ENCODE measurements at regions not wholly inside any gene's neighbourhood (a gene's known extent, or its start where the extent isn't known, plus 50 kb on each side); places are given as distances from the start of the nearest gene placed in this dataset.

GRCh38 chr4:42315231-42315630 lies 82.1 kb upstream of the SHISA3 start:
- H3K4me3 ChIP-seq (ENCODE audit: low read depth, low read length) = no peak overlapping the region
- no peak for DNase-seq (ENCODE audit: low read depth)
- TF ChIP-seq, protein P1, sequence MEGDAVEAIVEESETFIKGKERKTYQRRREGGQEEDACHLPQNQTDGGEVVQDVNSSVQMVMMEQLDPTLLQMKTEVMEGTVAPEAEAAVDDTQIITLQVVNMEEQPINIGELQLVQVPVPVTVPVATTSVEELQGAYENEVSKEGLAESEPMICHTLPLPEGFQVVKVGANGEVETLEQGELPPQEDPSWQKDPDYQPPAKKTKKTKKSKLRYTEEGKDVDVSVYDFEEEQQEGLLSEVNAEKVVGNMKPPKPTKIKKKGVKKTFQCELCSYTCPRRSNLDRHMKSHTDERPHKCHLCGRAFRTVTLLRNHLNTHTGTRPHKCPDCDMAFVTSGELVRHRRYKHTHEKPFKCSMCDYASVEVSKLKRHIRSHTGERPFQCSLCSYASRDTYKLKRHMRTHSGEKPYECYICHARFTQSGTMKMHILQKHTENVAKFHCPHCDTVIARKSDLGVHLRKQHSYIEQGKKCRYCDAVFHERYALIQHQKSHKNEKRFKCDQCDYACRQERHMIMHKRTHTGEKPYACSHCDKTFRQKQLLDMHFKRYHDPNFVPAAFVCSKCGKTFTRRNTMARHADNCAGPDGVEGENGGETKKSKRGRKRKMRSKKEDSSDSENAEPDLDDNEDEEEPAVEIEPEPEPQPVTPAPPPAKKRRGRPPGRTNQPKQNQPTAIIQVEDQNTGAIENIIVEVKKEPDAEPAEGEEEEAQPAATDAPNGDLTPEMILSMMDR (IDR thresholded peaks at IDR 0.05; ENCODE audit: insufficient read depth, low read depth, low read length, missing control alignments) = no peak

DNA sequence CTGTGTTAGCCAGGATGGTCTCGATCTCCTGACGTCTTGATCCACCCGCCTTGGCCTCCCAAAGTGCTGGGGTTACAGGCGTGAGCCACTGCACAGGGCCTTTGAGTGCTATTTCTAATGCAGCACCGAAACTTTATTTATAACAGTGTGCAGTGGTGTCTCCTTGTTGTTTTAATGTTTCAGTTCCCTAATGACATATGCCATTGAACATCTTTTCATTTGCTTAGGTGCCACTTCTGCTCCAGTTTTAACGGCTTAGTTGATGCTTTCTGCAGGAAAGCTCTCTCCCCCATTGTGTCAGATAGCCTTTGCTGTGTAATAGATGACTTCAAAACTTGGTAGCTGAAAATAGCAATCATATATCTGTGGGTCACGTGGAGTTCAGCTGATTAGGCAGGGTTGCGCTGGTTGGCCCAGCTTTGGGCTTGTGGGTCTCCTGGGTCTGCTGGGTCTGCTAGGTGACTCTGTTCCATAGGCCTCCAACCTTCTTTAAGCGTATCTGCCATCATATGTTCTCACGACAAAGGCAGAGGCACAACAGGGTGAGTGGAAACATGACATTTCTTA lies 76.4 kb upstream of the SHISA3 start:
- H3K4me3 ChIP-seq (ENCODE audit: low read depth, low read length) = no peak overlapping the region
- TF ChIP-seq, protein P1 (IDR thresholded peaks at IDR 0.05; ENCODE audit: insufficient read depth, low read depth, low read length, missing control alignments) = no peak
- DNase-seq (ENCODE audit: low read depth) = peak; percentile 66

DNA sequence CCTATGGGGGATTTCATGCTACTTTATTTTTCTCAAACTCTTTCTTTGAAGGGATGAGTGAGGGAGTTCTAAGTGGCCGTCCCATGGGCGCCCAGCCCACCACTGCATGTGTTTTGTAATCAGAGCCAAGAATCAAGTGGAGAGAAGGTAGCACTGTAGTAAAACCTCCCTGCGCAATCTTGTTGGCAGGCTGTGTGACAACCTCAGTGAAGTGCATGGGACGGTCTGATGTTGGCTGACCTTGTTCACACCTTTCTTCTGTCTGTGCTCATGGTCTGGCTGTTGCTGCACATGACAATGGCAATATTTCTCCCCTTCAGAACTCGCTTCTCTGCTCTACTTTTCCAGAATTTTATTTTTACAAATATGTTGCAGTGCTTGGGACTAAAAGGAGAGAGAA lies 71.2 kb upstream of the SHISA3 start:
- H3K4me3 ChIP-seq (ENCODE audit: low read depth, low read length) = no peak overlapping the region
- no peak for DNase-seq (ENCODE audit: low read depth)
- TF ChIP-seq, protein P1 (IDR thresholded peaks at IDR 0.05; ENCODE audit: insufficient read depth, low read depth, low read length, missing control alignments) = no peak

DNA sequence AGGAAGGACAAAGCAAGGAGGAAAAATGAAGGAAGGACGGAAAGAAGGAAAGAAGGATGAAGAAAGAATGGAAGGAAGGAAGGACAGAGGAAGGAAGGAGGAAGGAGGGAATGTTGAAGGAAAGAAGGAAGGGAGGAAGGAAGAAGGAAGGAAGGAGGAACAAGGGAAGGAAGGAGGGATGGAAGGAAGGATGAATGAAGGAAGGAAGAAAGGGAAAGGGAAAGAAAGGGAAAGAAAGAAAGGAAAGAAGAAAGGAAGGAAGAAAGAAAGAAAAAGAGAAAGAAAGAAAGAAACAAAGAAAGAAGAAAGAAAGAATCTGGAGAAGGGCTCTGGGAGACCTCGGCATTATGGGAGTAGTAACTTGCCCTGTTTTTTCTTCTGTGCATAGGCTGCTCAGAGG lies 70.8 kb upstream of the SHISA3 start:
- TF ChIP-seq, protein P1 (IDR thresholded peaks at IDR 0.05; ENCODE audit: insufficient read depth, low read depth, low read length, missing control alignments) = no peak
- DNase-seq (ENCODE audit: low read depth) = no peak
- H3K4me3 ChIP-seq (ENCODE audit: low read depth, low read length) = no peak overlapping the region

GRCh38 chr4:42327323-42327722 lies 70.0 kb upstream of the SHISA3 start:
- DNase-seq (ENCODE audit: low read depth) = no peak
- no peak overlapping the region for H3K4me3 ChIP-seq (ENCODE audit: low read depth, low read length)
- TF ChIP-seq, protein P1 (IDR thresholded peaks at IDR 0.05; ENCODE audit: insufficient read depth, low read depth, low read length, missing control alignments) = no peak

DNA sequence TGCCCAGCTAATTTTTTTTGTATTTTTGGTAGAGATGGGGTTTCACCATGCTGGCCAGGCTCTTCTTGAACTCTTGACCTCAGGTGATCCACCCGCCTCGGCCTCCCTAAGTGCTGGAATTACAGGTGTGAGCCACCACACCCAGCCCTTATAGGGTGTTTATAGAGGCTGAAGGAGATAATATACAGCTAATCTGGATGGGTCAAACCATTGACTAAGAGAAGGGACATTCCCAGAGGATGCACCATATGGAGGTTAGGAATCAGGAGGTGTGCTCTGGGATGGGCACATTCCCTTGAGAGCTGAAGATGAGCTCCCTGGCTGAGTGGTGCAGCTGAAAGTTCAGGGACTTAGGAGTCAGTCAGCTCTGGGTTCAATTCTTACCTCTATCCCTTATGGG lies 68.3 kb upstream of the SHISA3 start:
- H3K4me3 ChIP-seq (ENCODE audit: low read depth, low read length) = no peak overlapping the region
- DNase-seq (ENCODE audit: low read depth) = no peak
- TF ChIP-seq, protein P1 (IDR thresholded peaks at IDR 0.05; ENCODE audit: insufficient read depth, low read depth, low read length, missing control alignments) = no peak

GRCh38 chr4:42329421-42329820 lies 67.9 kb upstream of the SHISA3 start:
- no peak overlapping the region for H3K4me3 ChIP-seq (ENCODE audit: low read depth, low read length)
- no peak for DNase-seq (ENCODE audit: low read depth)
- TF ChIP-seq, protein P1 (IDR thresholded peaks at IDR 0.05; ENCODE audit: insufficient read depth, low read depth, low read length, missing control alignments) = no peak
